Muscle of back (tissue), 3 donors: ENCODE measurements at regions not wholly inside any gene's neighbourhood (a gene's known extent, or its start where the extent isn't known, plus 50 kb on each side); places are given as distances from the start of the nearest gene placed in this dataset.
"Not testable (repeated sequence)": the region's sequence is repeated elsewhere in the genome, so short reads cannot be mapped to it uniquely, and the experiment has no call there.

Experiments
- DNase-seq, 3 donors: peaks; one replicate each; pipeline versions ENCODE4 v3.0.0 to v3.0.0-alpha.2; 2013

GRCh38 chr11:98538358-98538757, 482.4 kb upstream of the CNTN5 start:
- not testable (repeated sequence) for DNase-seq

- DNase-seq = no peak
These were observed 475.1 kb upstream of the CNTN5 start for GRCh38 chr11:98545544-98546175.

- no peak for DNase-seq
These were observed 471.2 kb upstream of the CNTN5 start for GRCh38 chr11:98549571-98549970.

- no peak for DNase-seq
These were observed 460.8 kb upstream of the CNTN5 start for GRCh38 chr11:98559961-98560360.

- DNase-seq = no peak
These were observed 459.5 kb upstream of the CNTN5 start for GRCh38 chr11:98561252-98561651.

GRCh38 chr11:98561877-98562395, 458.8 kb upstream of the CNTN5 start:
- DNase-seq = no peak

- no peak for DNase-seq
These were observed 456.5 kb upstream of the CNTN5 start for GRCh38 chr11:98564233-98564632.

GRCh38 chr11:98564881-98565280, 455.9 kb upstream of the CNTN5 start:
- no peak for DNase-seq

- no peak for DNase-seq
These were observed 455.4 kb upstream of the CNTN5 start for GRCh38 chr11:98565311-98565710.

- DNase-seq = no peak
These were observed 453.8 kb upstream of the CNTN5 start for GRCh38 chr11:98566978-98567377.

GRCh38 chr11:98568013-98568412, 452.7 kb upstream of the CNTN5 start:
- DNase-seq = peak in 2 of 3 donors; percentile 15 to 22

GRCh38 chr11:98572941-98573340, 447.8 kb upstream of the CNTN5 start:
- no peak for DNase-seq

- DNase-seq = no peak
These were observed 432.9 kb upstream of the CNTN5 start for GRCh38 chr11:98587884-98588283.

GRCh38 chr11:98589967-98590366, 430.8 kb upstream of the CNTN5 start:
- DNase-seq = no peak

- no peak for DNase-seq
These were observed 420.6 kb upstream of the CNTN5 start for GRCh38 chr11:98600103-98600502.

- no peak for DNase-seq
These were observed 419.7 kb upstream of the CNTN5 start for GRCh38 chr11:98600786-98601773.

- peak in 1 of 3 donors; percentile 16 for DNase-seq
These were observed 404.6 kb upstream of the CNTN5 start for GRCh38 chr11:98616098-98616655.

- no peak for DNase-seq
These were observed 399.0 kb upstream of the CNTN5 start for GRCh38 chr11:98621767-98622166.

- DNase-seq = no peak
These were observed 395.2 kb upstream of the CNTN5 start for GRCh38 chr11:98625526-98625925.

- DNase-seq = no peak
These were observed 390.0 kb upstream of the CNTN5 start for GRCh38 chr11:98630736-98631135.

GRCh38 chr11:98657711-98658110, 363.0 kb upstream of the CNTN5 start:
- no peak for DNase-seq

- no peak for DNase-seq
These were observed 361.3 kb upstream of the CNTN5 start for GRCh38 chr11:98659431-98659830.

- no peak for DNase-seq
These were observed 346.4 kb upstream of the CNTN5 start for GRCh38 chr11:98674390-98674789.
